HL-60 (cell line): ENCODE measurements at regions not wholly inside any gene's neighbourhood (a gene's known extent, or its start where the extent isn't known, plus 50 kb on each side); places are given as distances from the start of the nearest gene placed in this dataset.

ENCODE experiments used
- DNase-seq, 2 experiments: peaks; one replicate each; pipeline ENCODE4 v3.0.0-alpha.2; 2010 to 2020; ENCODE audit warnings: low read depth in 1 of 2, low spot score in 1 of 2
- H3K27ac ChIP-seq: fragments of 250-450 bp; sonication (Bioruptor Pico); replicated peaks from 2 replicates; pipeline ENCODE4 v1.5.1; 2020; ENCODE audit warnings: mild to moderate bottlenecking, moderate library complexity
- H3K27me3 ChIP-seq: fragments of 250-450 bp; sonication (Bioruptor Pico); 2 replicates; pipeline ENCODE4 v1.5.1; 2021; ENCODE audit warnings: mild to moderate bottlenecking, moderate library complexity; ENCODE audit not compliant: insufficient read depth, poor library complexity, severe bottlenecking
- H3K4me3 ChIP-seq: replicated peaks from 2 replicates; pipeline ENCODE4 v1.5.1; 2011; ENCODE audit warnings: mild to moderate bottlenecking, control low read depth, low read length; ENCODE audit not compliant: insufficient read depth
- CTCF ChIP-seq: IDR thresholded peaks from one replicate; pipeline ENCODE4 v1.5.1; 2011; ENCODE audit warnings: low read length, control low read depth, inconsistent platforms; ENCODE audit not compliant: insufficient read depth
- GABPA ChIP-seq: IDR thresholded peaks from 2 replicates; pipeline ENCODE4 v1.6.1; 2012; ENCODE audit warnings: low read depth
- POLR2AphosphoS5 ChIP-seq: IDR thresholded peaks from 2 replicates; pipeline ENCODE4 v1.6.1; 2012; ENCODE audit warnings: low read depth
- REST ChIP-seq: IDR thresholded peaks from 2 replicates; pipeline ENCODE4 v1.6.1; 2012; ENCODE audit warnings: low read depth; ENCODE audit not compliant: insufficient replicate concordance
- SPI1 ChIP-seq: IDR thresholded peaks from 2 replicates; pipeline ENCODE4 v1.6.1; 2012; ENCODE audit warnings: low read depth, mild to moderate bottlenecking, borderline replicate concordance

- Histone ChIP-seq H3K4me3 (no peak overlapping the region), H3K27ac (no peak overlapping the region), H3K27me3 (peaks cover 2% of the 10 kb centered on the region)
- TF ChIP-seq SPI1 (peak; percentile 85), GABPA (no peak)
- no peak for DNase-seq
Observed at GRCh38 chr9:33690143-33690933, 105.0 kb upstream of the PRSS3 start.

- TF ChIP-seq GABPA: no peak
- TF ChIP-seq REST: no peak
- no peak for TF ChIP-seq SPI1
- no peak for TF ChIP-seq POLR2AphosphoS5
- TF ChIP-seq CTCF: no peak
- Histone ChIP-seq H3K4me3 (no peak overlapping the region), H3K27ac (no peak overlapping the region), H3K27me3 (peaks cover 2% of the 10 kb centered on the region)
- no peak for DNase-seq
Observed at GRCh38 chr9:33695299-33695698, 100.1 kb upstream of the PRSS3 start.

GRCh38 chr9:33695856-33696255 lies 99.5 kb upstream of the PRSS3 start:
- no peak overlapping the region for H3K27ac ChIP-seq
- DNase-seq: no peak
- no peak for TF ChIP-seq POLR2AphosphoS5
- TF ChIP-seq GABPA: no peak
- no peak for TF ChIP-seq REST
- no peak for TF ChIP-seq SPI1
- TF ChIP-seq CTCF: no peak
- H3K4me3 ChIP-seq: no peak overlapping the region
- H3K27me3 ChIP-seq: peaks cover 2% of the 10 kb centered on the region

GRCh38 chr9:33697171-33697570 lies 98.2 kb upstream of the PRSS3 start:
- peaks cover 2% of the 10 kb centered on the region for H3K27me3 ChIP-seq
- TF ChIP-seq REST (no peak), CTCF (no peak), GABPA (no peak), SPI1 (no peak), POLR2AphosphoS5 (no peak)
- no peak for DNase-seq
- H3K4me3 ChIP-seq: no peak overlapping the region
- no peak overlapping the region for H3K27ac ChIP-seq
